ENCODE measurements at regions not wholly inside any gene's neighbourhood (a gene's known extent, or its start where the extent isn't known, plus 50 kb on each side); places are given as distances from the start of the nearest gene placed in this dataset.

DNA sequence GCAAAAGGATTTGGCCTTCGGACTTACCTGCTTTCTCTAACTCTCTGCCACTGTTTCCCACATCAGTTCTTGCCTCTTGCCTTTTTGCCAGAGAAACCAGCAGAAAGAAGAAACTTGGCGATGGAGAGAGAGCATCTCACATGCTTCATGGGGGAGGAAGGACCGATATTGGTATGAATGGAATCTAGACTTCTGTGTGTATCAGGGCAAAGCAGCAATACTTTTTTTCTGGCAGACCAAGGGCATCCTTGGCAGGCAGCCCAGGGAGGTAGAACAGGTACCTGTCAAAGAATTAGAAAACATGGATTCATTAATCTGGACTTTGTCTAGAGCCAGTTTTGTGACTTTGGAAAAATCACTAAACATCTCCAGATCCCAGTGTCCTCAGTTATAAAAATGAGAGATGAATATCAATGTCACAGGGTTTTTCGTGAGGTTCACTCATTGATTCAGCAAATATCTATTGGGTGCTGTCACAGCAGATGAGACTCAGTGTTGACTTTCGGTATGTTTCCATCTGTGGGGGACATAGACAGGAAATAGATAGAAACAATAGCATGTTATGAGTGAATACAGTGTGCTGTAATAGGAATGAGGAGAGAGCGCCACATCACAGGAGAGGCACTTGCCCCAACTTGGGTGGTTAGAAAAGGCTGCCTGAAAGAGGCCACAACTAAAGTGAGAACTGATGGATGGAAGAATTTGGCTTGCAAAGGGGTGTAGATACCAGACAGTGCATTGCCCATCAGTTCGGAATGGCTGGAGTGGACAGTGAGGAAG lies 114.1 kb downstream of the CD83 start (continued):
- TF ChIP-seq ZFP41 (tag by site-specific recombination; IDR thresholded peaks at IDR 0.05; ENCODE audit: borderline replicate concordance): no peak

DNA sequence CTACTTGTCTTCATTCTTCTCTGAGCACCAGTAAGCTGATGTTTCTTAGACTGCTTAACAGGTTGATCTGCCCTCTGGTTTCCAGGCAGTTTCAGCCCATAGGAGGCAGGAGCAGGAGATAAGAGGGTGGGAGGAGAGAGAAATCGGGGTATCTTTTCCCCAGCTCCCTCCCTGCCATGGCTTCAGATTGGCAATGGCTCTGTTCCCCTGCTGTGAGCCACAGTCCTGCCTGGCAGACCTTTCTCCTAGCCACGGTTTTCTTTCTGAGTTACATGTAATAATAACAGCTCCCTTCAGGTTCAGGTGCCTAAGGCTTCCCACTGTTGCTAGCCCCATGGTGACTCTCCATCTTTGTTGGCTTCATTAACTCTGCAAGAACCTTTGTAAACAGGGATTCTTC lies 115.3 kb downstream of the CD83 start:
- Histone ChIP-seq H3K27ac (ENCODE audit: extremely low read depth, low read depth, low read length) (no peak overlapping the region), H3K4me1 (ENCODE audit: control insufficient read depth, insufficient read depth, low read length) (no peaks in the 10 kb centered on the region), H3K4me3 (ENCODE audit: low read depth, low read length) (no peak overlapping the region), H3K9me3 (ENCODE audit: control insufficient read depth, insufficient read depth, low read depth, low read length) (no peaks in the 10 kb centered on the region), H3K36me3 (ENCODE audit: control insufficient read depth in 2 of 2, insufficient read depth in 1 of 2, low read length in 2 of 2) (no peaks in the 10 kb centered on the region)
- CTCF ChIA-PET: interaction anchor here (0.6 to 0.7 kb wide), 2 partner anchors 835 to 1209 kb away, joined by 3 read pairs; no protein-coding TSS in a partner anchor
- TF ChIP-seq ZEB2 (tag by site-specific recombination; IDR thresholded peaks at IDR 0.05) (no peak), ZNF37A (tag by site-specific recombination; IDR thresholded peaks at IDR 0.05) (peak; percentile 69; the same call in 1 of the 2 replicates)
- TF ChIP-seq, protein P1, sequence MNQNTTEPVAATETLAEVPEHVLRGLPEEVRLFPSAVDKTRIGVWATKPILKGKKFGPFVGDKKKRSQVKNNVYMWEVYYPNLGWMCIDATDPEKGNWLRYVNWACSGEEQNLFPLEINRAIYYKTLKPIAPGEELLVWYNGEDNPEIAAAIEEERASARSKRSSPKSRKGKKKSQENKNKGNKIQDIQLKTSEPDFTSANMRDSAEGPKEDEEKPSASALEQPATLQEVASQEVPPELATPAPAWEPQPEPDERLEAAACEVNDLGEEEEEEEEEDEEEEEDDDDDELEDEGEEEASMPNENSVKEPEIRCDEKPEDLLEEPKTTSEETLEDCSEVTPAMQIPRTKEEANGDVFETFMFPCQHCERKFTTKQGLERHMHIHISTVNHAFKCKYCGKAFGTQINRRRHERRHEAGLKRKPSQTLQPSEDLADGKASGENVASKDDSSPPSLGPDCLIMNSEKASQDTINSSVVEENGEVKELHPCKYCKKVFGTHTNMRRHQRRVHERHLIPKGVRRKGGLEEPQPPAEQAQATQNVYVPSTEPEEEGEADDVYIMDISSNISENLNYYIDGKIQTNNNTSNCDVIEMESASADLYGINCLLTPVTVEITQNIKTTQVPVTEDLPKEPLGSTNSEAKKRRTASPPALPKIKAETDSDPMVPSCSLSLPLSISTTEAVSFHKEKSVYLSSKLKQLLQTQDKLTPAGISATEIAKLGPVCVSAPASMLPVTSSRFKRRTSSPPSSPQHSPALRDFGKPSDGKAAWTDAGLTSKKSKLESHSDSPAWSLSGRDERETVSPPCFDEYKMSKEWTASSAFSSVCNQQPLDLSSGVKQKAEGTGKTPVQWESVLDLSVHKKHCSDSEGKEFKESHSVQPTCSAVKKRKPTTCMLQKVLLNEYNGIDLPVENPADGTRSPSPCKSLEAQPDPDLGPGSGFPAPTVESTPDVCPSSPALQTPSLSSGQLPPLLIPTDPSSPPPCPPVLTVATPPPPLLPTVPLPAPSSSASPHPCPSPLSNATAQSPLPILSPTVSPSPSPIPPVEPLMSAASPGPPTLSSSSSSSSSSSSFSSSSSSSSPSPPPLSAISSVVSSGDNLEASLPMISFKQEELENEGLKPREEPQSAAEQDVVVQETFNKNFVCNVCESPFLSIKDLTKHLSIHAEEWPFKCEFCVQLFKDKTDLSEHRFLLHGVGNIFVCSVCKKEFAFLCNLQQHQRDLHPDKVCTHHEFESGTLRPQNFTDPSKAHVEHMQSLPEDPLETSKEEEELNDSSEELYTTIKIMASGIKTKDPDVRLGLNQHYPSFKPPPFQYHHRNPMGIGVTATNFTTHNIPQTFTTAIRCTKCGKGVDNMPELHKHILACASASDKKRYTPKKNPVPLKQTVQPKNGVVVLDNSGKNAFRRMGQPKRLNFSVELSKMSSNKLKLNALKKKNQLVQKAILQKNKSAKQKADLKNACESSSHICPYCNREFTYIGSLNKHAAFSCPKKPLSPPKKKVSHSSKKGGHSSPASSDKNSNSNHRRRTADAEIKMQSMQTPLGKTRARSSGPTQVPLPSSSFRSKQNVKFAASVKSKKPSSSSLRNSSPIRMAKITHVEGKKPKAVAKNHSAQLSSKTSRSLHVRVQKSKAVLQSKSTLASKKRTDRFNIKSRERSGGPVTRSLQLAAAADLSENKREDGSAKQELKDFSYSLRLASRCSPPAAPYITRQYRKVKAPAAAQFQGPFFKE (tag by site-specific recombination; IDR thresholded peaks at IDR 0.05; ENCODE audit: borderline replicate concordance): no peak
- POLR2A ChIA-PET: no interaction called here

DNA sequence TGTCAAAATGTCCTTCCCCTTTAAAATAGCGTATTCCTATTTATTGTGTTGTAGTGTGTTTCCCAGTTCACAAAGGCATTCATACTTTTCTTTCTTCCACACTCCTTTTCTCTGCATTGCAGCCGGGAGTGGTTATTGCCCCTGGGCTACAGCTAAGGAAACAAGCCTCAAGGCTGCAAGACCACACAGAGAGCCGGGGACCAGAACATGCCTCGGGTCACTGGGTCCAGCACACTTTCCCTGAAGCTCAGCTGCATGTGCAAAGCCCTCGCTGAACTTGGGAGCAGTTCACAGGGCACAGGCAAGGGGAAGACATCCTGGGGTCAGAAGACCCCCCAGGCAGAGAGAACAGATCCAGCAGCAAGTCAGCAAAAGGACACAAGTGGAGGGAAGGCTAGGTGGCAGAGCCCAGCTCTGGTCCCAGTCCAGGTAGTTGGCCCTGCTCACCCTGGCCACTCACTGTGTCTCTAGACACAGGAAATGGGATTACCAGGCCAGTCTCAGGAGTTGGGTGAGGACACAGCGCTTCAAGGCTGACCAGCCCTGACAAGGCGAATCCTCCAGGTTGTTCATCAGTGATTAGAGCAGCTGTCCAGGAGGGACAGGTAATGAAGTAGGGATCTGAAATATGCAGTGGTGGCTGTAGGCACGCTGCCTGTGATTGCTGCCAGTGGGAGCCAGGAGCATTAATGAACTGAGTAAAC lies 118.2 kb downstream of the CD83 start:
- H3K4me1 ChIP-seq (ENCODE audit: control insufficient read depth, insufficient read depth, low read length): no peaks in the 10 kb centered on the region
- H3K4me3 ChIP-seq (ENCODE audit: low read depth, low read length): no peak overlapping the region
- TF ChIP-seq ZNF391 (tag by site-specific recombination; IDR thresholded peaks at IDR 0.05; ENCODE audit: borderline replicate concordance, low read depth) (no peak), HOXC10 (CRISPR knock-in tag; IDR thresholded peaks at IDR 0.05) (no peak), ZNF140 (tag by site-specific recombination; IDR thresholded peaks at IDR 0.05) (no peak)
- POLR2A ChIA-PET: no interaction called here
- H3K36me3 ChIP-seq (ENCODE audit: control insufficient read depth in 2 of 2, insufficient read depth in 1 of 2, low read length in 2 of 2): no peaks in the 10 kb centered on the region
- no peak overlapping the region for H3K27ac ChIP-seq (ENCODE audit: extremely low read depth, low read depth, low read length)
- no peaks in the 10 kb centered on the region for H3K9me3 ChIP-seq (ENCODE audit: control insufficient read depth, insufficient read depth, low read depth, low read length)
- CTCF ChIA-PET: interaction anchor here (1.5 kb wide), 1 partner anchor 10 kb away, joined by 3 read pairs; no protein-coding TSS in a partner anchor

DNA sequence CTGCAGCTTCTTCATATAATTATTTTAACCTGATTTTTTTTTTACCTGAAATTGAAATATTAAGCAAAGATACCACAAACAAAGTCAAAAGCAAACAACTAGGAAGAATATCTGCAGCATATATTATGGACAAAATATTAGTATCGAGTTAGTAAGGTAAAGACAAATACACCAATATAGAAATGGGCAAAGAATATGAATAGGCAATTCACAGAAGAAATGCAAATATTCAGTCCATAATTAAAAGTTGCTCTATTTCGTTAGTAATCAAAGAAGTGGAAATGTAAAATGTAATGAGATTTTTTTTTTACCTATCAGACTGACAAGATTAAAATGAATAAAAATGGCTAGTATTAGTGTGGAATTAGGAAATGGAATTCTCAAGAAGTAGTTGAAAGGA lies 121.5 kb downstream of the CD83 start:
- TF ChIP-seq YY2 (tag by site-specific recombination; IDR thresholded peaks at IDR 0.05) (no peak), ZNF239 (tag by site-specific recombination; IDR thresholded peaks at IDR 0.05) (no peak), ZNF394 (tag by site-specific recombination; IDR thresholded peaks at IDR 0.05; ENCODE audit: borderline replicate concordance) (no peak), ZIC2 (tag by site-specific recombination; IDR thresholded peaks at IDR 0.05) (no peak), ZNF623 (tag by site-specific recombination; IDR thresholded peaks at IDR 0.05) (no peak), ZNF221 (tag by site-specific recombination; IDR thresholded peaks at IDR 0.05; ENCODE audit: borderline replicate concordance) (no peak), HOXD13 (CRISPR knock-in tag; IDR thresholded peaks at IDR 0.05; ENCODE audit: borderline replicate concordance) (no peak), ZNF549 (tag by site-specific recombination; IDR thresholded peaks at IDR 0.05) (no peak)
- TF ChIP-seq, protein P2, sequence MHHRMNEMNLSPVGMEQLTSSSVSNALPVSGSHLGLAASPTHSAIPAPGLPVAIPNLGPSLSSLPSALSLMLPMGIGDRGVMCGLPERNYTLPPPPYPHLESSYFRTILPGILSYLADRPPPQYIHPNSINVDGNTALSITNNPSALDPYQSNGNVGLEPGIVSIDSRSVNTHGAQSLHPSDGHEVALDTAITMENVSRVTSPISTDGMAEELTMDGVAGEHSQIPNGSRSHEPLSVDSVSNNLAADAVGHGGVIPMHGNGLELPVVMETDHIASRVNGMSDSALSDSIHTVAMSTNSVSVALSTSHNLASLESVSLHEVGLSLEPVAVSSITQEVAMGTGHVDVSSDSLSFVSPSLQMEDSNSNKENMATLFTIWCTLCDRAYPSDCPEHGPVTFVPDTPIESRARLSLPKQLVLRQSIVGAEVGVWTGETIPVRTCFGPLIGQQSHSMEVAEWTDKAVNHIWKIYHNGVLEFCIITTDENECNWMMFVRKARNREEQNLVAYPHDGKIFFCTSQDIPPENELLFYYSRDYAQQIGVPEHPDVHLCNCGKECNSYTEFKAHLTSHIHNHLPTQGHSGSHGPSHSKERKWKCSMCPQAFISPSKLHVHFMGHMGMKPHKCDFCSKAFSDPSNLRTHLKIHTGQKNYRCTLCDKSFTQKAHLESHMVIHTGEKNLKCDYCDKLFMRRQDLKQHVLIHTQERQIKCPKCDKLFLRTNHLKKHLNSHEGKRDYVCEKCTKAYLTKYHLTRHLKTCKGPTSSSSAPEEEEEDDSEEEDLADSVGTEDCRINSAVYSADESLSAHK (tag by site-specific recombination; IDR thresholded peaks at IDR 0.05): no peak
- TF ChIP-seq, protein P3, sequence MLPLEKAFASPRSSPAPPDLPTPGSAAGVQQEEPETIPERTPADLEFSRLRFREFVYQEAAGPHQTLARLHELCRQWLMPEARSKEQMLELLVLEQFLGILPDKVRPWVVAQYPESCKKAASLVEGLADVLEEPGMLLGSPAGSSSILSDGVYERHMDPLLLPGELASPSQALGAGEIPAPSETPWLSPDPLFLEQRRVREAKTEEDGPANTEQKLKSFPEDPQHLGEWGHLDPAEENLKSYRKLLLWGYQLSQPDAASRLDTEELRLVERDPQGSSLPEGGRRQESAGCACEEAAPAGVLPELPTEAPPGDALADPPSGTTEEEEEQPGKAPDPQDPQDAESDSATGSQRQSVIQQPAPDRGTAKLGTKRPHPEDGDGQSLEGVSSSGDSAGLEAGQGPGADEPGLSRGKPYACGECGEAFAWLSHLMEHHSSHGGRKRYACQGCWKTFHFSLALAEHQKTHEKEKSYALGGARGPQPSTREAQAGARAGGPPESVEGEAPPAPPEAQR (tag by site-specific recombination; IDR thresholded peaks at IDR 0.05): no peak
- Histone ChIP-seq H3K4me3 (ENCODE audit: low read depth, low read length) (no peak overlapping the region), H3K9me3 (ENCODE audit: control insufficient read depth, insufficient read depth, low read depth, low read length) (no peaks in the 10 kb centered on the region), H3K27ac (ENCODE audit: extremely low read depth, low read depth, low read length) (no peak overlapping the region), H3K4me1 (ENCODE audit: control insufficient read depth, insufficient read depth, low read length) (no peaks in the 10 kb centered on the region), H3K36me3 (ENCODE audit: control insufficient read depth in 2 of 2, insufficient read depth in 1 of 2, low read length in 2 of 2) (no peaks in the 10 kb centered on the region)
- POLR2A ChIA-PET: no interaction called here
- CTCF ChIA-PET: interaction anchor here (1.1 kb wide), 1 partner anchor 15 kb away, joined by 3 read pairs; no protein-coding TSS in a partner anchor
